OCI-LY3 (cell line): ENCODE measurements at regions not wholly inside any gene's neighbourhood (a gene's known extent, or its start where the extent isn't known, plus 50 kb on each side); places are given as distances from the start of the nearest gene placed in this dataset.
"Not testable (repeated sequence)": the region's sequence is repeated elsewhere in the genome, so short reads cannot be mapped to it uniquely, and the experiment has no call there.

ENCODE experiments used
- H2AFZ ChIP-seq: fragments of 200-600, 300-600 bp; shearing (Covaris generic); 2 replicates; pipeline ENCODE4 v1.6.0; 2014; ENCODE audit warnings: antibody characterized with exemption, low read depth, low read length
- H3K27ac ChIP-seq: fragments of 200-600, 300-600 bp; sonication (generic); 2 replicates; pipeline ENCODE4 v1.5.1; 2014; ENCODE audit warnings: mild to moderate bottlenecking, low read length, moderate library complexity, mixed read lengths
- H3K27me3 ChIP-seq: fragments of 200-600, 300-600 bp; sonication (generic); 2 replicates; pipeline ENCODE4 v1.6.1; 2014; ENCODE audit warnings: low read depth, low read length, mixed read lengths
- H3K36me3 ChIP-seq: fragments of 200-600, 300-600 bp; sonication (generic); replicated peaks from 2 replicates; pipeline ENCODE3; 2014; ENCODE audit warnings: low read depth, low read length, mixed read lengths
- H3K4me1 ChIP-seq: fragments of 300-600, 200-600 bp; sonication (generic); 2 replicates; pipeline ENCODE4 v1.6.1; 2014; ENCODE audit warnings: low read length, mixed read lengths
- H3K4me2 ChIP-seq: fragments of 200-600, 300-600 bp; sonication (generic); 2 replicates; pipeline ENCODE4 v1.6.1; 2014; ENCODE audit warnings: low read length, mixed read lengths
- H3K4me3 ChIP-seq: fragments of 300-600, 200-600 bp; sonication (generic); 2 replicates; pipeline ENCODE4 v1.5.1; 2014; ENCODE audit warnings: antibody characterized with exemption, mild to moderate bottlenecking, low read length, moderate library complexity
- H3K79me2 ChIP-seq: fragments of 300-600, 200-600 bp; shearing (Covaris generic); 2 replicates; pipeline ENCODE4 v1.6.1; 2014; ENCODE audit warnings: mild to moderate bottlenecking, low read length, mixed read lengths
- H3K9ac ChIP-seq: fragments of 300-600, 200-600 bp; shearing (Covaris generic); 2 replicates; pipeline ENCODE4 v1.6.0; 2014; ENCODE audit warnings: mild to moderate bottlenecking, low read length, moderate library complexity
- H3K9me3 ChIP-seq: fragments of 200-600, 300-600 bp; shearing (Covaris generic); 2 replicates; pipeline ENCODE4 v1.6.1; 2014; ENCODE audit warnings: low read length, mixed read lengths; ENCODE audit not compliant: insufficient read depth
- H4K20me1 ChIP-seq: fragments of 200-600, 300-600 bp; sonication (generic); 2 replicates; pipeline ENCODE4 v1.6.1; 2016; ENCODE audit warnings: low read length, mixed read lengths; ENCODE audit not compliant: insufficient read depth
- EZH2phosphoT487 ChIP-seq: fragments of 200-600 bp; shearing (Covaris generic); IDR thresholded peaks from 2 replicates; pipeline ENCODE4 v1.6.1; 2018; ENCODE audit warnings: antibody characterized with exemption, mixed run types, low read depth
- TF ChIP-seq, protein P1 (sequence below): fragments of 200-600, 300-600 bp; sonication (generic); IDR thresholded peaks from 2 replicates; pipeline ENCODE4 v1.5.1; 2014; ENCODE audit warnings: antibody characterized with exemption, low read length, low read depth

DNA sequence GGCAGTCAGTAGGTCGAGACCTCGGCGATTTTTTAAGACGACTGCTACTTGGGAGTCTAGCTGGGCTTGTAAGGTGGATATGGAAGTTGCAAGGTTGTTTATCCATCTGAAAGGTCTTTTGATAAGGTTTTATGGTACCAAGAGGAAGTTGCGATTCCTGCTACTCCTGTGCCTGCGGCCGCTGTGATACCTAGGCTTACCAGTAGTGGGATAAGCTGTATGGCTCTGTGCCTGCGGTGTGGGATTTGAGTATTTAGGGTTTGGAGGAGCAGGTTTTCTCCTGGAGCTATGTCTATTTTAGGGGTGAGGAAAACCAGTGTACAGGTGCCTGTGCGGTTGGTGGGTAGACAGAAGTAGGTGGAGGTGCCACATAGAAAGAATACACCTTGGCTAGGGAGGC is 1059.8 kb downstream of the SI start:
- TF ChIP-seq, protein P1, sequence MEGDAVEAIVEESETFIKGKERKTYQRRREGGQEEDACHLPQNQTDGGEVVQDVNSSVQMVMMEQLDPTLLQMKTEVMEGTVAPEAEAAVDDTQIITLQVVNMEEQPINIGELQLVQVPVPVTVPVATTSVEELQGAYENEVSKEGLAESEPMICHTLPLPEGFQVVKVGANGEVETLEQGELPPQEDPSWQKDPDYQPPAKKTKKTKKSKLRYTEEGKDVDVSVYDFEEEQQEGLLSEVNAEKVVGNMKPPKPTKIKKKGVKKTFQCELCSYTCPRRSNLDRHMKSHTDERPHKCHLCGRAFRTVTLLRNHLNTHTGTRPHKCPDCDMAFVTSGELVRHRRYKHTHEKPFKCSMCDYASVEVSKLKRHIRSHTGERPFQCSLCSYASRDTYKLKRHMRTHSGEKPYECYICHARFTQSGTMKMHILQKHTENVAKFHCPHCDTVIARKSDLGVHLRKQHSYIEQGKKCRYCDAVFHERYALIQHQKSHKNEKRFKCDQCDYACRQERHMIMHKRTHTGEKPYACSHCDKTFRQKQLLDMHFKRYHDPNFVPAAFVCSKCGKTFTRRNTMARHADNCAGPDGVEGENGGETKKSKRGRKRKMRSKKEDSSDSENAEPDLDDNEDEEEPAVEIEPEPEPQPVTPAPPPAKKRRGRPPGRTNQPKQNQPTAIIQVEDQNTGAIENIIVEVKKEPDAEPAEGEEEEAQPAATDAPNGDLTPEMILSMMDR = no peak
- TF ChIP-seq EZH2phosphoT487 = no peak
- Histone ChIP-seq H3K4me1 (no peaks in the 10 kb centered on the region), H4K20me1 (no peaks in the 10 kb centered on the region), H3K79me2 (no peaks in the 10 kb centered on the region), H2AFZ (no peak overlapping the region), H3K4me2 (no peak overlapping the region), H3K9me3 (no peaks in the 10 kb centered on the region), H3K36me3 (no peaks in the 10 kb centered on the region), H3K27me3 (no peaks in the 10 kb centered on the region), H3K9ac (no peak overlapping the region), H3K4me3 (no peak overlapping the region), H3K27ac (no peak overlapping the region)

DNA sequence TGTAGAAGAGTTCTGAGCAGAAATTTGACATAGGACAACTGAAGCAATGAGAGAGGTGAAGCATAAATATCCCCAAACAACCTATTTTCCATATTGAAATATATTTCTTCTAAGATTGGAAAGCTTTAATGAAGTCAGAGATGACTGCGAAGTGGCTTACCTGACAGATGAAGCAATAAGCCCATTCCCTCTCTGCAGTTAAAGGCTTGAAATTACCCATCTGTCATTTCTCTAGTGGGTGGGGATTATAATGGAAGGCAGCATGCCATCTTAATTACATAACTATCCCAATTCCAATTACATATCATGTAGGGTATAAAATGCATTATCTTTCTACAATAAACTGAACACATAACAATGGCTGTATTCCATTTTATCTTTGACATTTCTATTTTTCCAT is 1070.5 kb downstream of the SI start:
- Histone ChIP-seq H3K9ac (no peak overlapping the region), H3K9me3 (no peaks in the 10 kb centered on the region), H3K4me3 (no peak overlapping the region), H3K27me3 (no peaks in the 10 kb centered on the region), H3K4me1 (no peaks in the 10 kb centered on the region), H3K27ac (no peak overlapping the region), H3K4me2 (no peak overlapping the region), H3K36me3 (no peaks in the 10 kb centered on the region), H3K79me2 (no peaks in the 10 kb centered on the region), H4K20me1 (no peaks in the 10 kb centered on the region), H2AFZ (no peak overlapping the region)
- TF ChIP-seq EZH2phosphoT487 = no peak

DNA sequence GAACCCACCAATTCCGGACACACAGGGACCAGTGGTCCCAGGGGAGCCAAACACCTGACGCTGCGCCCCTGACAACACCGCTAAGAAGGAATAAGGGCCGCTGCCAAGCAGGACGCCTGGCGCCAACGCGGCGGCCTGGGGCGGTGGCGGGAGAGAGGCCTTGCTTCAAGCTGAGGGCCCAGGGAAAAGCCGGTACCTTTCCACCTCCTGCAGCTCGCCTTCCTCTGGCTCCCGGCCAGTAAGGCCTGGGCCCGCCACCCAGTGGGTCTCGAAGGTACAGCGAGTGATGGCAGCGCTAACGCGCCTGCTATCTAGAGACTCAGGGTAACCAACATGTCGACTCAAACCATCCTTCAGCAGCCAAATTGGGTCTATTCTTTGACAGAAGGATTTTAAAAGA is 1074.1 kb downstream of the SI start:
- H3K9ac ChIP-seq = no peak overlapping the region
- no peak overlapping the region for H3K27ac ChIP-seq
- no peak for TF ChIP-seq EZH2phosphoT487
- TF ChIP-seq, protein P1 = no peak
- H3K27me3 ChIP-seq = no peaks in the 10 kb centered on the region
- H3K4me3 ChIP-seq = no peak overlapping the region
- no peak overlapping the region for H2AFZ ChIP-seq
- H3K4me2 ChIP-seq = no peak overlapping the region
- H4K20me1 ChIP-seq = no peaks in the 10 kb centered on the region
- no peaks in the 10 kb centered on the region for H3K9me3 ChIP-seq
- H3K36me3 ChIP-seq = no peaks in the 10 kb centered on the region
- H3K79me2 ChIP-seq = no peaks in the 10 kb centered on the region
- H3K4me1 ChIP-seq = no peaks in the 10 kb centered on the region

DNA sequence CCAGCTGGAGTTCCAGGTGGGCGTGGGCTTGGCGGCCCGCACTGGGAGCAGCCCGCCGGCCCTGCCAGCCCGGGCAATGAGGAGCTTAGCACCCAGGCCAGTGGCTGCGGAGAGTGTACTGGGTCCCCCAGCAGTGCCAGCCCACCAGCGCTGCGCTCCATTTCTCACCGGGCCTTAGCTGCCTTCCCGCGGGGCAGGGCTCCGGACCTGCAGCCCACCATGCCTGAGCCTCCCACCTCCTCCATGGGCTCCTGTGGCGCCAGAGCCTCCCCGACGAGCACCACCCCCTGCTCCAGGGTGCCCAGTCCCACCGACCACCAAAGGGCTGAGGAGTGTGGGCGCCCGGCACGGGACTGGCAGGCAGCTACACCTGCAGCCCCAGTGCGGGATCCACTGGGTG is 1075.3 kb downstream of the SI start:
- H3K27ac ChIP-seq, H3K4me3 ChIP-seq, H3K9ac ChIP-seq, H3K4me1 ChIP-seq, H3K79me2 ChIP-seq, H3K27me3 ChIP-seq, H4K20me1 ChIP-seq, H2AFZ ChIP-seq, H3K9me3 ChIP-seq, H3K4me2 ChIP-seq, H3K36me3 ChIP-seq: not testable (repeated sequence)

DNA sequence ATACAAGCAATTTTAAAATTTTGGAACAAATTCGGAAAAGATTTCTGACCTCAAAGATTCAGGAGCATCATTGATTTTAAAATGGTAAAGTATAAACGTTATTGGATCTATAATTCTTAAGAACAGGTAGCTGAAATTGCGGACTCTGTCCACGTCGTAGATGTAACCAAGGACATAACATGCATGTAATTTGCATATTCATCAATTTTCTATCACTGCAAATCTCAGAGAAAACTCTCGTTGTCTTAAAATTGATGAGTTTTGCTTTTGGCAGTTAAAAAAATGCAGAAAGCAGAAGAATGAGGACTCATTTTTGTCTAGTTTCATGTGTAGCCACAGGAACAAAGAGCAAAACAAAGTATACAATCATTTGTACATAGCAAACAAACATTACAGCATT is 1094.4 kb downstream of the SI start:
- no peaks in the 10 kb centered on the region for H3K79me2 ChIP-seq
- H3K4me3 ChIP-seq = no peak overlapping the region
- no peaks in the 10 kb centered on the region for H4K20me1 ChIP-seq
- H3K36me3 ChIP-seq = no peaks in the 10 kb centered on the region
- no peak overlapping the region for H3K9ac ChIP-seq
- no peak overlapping the region for H2AFZ ChIP-seq
- H3K27me3 ChIP-seq = no peaks in the 10 kb centered on the region
- TF ChIP-seq, protein P1 = no peak
- no peak for TF ChIP-seq EZH2phosphoT487
- no peaks in the 10 kb centered on the region for H3K4me1 ChIP-seq
- H3K4me2 ChIP-seq = no peak overlapping the region
- no peak overlapping the region for H3K27ac ChIP-seq
- no peaks in the 10 kb centered on the region for H3K9me3 ChIP-seq
